Amniotic epithelial cell (primary cell): ENCODE measurements at regions not wholly inside any gene's neighbourhood (a gene's known extent, or its start where the extent isn't known, plus 50 kb on each side); places are given as distances from the start of the nearest gene placed in this dataset.
A peak's percentile ranks its signal among the peaks of the same experiment; 100 is the strongest.
"Not testable (repeated sequence)": the region's sequence is repeated elsewhere in the genome, so short reads cannot be mapped to it uniquely, and the experiment has no call there.

ENCODE experiments used
- DNase-seq: peaks from one replicate; pipeline ENCODE4 v3.0.0-alpha.2; 2010; ENCODE audit warnings: low read depth

DNA sequence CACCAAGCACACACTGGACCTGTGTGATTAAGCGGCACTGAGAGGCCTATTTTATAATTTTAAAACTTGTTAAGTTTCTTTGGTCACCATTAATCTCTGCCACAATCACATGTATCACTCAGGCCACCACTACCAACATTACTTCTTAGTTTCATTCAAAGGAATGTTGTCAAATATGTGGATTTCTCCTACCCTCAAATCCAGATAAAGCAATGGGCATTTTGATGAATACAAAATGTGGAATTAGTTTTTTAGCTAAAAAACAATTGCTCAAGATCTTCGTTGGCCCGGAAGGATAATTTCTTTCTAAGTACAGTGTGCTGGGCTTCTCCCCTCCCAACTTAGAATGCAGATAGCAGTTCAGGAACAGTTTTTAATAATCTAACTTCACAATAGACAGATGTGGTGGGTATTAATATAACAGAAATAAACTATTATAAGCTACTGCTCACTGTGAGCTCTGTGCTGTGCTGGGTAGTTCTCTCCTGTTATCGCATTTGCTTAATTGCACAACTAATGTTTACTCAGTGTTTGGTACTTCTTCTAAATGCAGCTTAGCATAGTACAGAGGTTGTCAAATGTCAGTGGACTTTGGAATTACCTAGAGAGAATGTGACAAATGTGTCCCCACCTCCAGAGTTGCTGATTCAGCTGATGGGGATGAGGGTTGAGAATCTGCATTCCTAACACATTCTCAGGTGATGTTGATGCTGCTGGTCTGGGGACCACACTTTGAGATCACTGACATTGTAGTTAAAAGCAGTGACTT lies 266.7 kb upstream of the AMIGO2 start:
- peak; percentile 47 for DNase-seq

DNA sequence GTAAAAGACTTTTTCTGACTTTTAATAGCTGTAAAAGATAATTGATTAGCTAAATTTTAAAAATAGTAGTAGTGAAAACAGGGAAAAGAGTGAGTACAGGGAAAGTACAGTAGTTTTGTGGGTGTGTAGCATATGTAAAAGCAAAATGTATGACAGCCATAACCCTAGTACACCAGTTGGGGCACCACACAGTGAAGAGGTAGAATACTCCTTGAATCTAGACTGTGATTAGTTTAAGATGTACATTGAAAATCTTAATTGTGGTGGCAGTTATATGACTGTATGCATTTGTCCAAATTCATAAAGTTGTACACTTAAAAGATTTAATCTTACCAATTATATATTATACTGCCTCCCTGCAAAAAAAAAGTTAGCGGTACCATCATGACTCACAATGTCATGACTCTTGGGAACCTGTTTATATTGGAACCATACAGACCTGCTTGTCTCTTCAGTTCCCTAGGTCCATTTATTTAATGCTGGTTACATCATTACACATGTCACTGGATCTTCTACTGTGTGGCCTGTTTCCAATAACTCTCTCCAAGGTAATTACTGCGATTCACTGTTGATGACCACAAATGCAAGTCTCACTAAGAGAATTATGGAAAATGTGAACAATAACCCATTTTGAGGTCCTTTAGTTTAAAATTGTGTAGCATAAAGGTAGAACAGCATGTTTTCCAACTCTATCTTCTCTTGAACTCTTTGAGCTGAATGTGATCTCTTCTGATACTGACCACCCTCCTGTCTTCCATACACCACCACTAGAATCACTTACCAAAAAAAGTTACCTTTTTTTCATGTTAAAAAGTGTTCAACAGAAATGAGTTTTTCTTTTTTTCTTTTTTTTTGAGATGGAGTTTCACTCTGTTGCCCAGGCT lies 264.2 kb upstream of the AMIGO2 start:
- no peak for DNase-seq

DNA sequence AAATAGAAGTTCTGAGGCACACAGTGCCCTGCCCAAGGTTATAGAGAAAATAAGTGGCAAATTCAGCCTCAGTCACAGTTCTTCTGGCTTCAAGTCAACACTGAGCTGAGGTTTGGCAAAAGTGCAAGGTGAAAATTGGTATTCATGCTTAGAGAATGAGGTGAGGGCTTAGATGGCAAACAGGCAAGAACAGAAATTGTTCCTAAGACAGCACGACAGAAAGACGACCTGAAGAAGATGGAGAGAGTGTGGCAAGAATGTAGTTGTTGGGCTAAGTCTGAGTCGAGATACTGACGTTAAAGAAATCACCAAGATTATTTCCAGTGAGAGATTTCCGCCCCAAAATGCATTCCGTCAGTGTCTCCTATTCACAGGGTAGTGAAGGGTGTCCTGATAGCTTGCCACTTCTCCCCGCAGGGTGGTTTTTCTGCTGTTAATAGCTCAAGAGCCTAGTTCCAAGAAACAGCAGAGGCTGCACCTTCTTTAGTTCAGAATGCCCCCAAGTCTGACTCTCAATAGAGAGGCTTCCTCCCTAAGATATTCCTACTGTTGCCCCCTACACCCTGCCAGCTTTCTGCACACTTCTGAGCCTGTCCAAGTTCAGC lies 260.8 kb upstream of the AMIGO2 start:
- no peak for DNase-seq

DNA sequence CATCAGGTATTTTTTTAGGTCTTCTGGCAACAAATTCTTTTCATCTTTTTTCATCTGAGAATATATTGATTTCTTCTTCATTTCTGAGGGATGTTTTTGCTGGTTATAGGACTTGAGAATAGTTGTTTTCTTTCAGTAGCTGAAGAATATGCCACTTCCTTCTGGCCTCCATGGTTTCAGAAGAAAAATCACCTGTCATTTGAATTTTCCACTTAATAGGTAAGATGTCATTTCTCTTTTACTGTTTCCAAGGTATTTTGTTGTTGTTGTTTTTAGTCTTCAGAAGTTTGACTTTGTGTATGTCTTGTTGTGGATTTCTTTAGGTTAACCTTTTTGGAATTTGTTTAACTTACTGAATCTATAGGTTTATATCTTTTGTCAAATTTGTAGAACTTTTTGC lies 257.8 kb upstream of the AMIGO2 start:
- no peak for DNase-seq

DNA sequence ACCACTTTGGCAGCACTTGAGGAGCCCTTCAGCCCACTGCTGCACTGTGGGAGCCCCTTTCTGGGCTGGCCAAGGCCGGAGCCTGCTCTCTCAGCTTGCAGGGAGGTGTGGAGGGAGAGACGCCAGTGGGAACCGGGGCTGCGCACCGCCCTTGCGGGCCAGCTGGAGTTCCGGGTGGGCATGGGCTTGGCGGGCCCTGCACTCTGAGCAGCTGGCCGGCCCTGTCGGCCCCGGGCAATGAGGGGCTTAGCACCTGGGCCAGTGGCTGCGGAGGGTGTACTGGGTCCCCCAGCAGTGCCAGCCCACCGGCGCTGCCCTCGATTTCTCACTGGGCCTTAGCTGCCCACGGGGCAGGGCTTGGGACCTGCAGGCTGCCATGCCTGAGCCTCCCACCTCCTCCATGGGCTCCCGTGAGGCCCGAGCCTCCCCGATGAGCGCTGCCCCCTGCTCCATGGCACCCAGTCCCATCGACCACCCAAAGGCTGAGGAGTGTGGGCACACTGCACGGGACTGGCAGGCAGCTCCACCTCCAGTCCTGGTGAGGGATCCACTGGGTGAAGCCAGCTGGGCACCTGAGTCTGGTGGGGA lies 253.6 kb upstream of the AMIGO2 start:
- not testable (repeated sequence) for DNase-seq

DNA sequence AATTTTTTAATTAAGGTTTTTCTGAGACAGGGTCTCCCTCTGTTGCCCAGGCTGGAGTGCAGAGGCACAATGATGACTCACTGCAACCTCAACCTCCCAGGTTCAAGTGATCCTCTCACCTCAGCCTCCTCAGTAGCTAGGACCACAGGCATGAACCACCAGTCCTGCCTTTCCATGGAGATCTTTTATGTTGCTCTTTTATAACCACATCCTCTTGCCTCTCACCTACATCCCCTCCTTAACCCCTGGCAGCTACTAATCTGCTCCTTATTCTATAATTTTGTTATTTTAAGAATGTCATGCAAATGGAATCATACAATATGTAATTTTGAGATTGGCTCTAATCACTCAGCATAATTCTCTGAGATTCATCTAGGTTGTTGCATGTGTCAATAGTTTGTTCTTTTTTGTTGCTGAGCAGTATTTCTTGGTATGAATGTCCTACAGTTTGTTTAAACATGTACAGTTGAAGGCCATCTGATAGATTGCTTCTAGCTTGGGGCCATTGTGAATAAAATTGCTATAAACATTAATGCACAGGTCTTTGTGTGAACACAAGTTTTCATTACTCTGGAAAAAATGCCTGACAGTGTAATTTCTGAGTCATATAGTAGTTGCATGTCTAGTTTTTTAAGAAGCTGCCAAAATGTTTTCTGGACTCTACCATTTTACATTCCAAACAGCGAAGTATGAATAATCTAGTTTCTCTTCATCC lies 249.2 kb upstream of the AMIGO2 start:
- DNase-seq = peak; percentile 40

DNA sequence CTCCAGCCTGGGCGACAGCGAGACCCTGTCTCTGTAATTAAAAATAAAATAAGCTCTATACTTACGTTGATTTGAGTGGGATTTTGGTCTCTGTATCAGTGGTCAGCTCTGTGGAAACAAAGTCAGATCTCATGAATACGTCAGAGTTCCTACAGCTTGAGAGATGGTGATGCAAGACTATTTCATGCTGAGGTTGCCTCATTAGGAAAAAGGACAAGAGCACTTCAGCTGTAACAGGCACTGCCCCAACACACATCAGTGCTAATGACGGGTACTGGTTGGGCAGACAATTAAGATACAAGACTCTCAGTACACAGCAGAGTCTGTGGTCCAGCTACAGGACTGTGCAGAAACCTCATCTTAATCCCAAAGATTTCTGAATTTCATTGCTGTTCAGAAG lies 246.4 kb upstream of the AMIGO2 start:
- DNase-seq = peak; percentile 61

DNA sequence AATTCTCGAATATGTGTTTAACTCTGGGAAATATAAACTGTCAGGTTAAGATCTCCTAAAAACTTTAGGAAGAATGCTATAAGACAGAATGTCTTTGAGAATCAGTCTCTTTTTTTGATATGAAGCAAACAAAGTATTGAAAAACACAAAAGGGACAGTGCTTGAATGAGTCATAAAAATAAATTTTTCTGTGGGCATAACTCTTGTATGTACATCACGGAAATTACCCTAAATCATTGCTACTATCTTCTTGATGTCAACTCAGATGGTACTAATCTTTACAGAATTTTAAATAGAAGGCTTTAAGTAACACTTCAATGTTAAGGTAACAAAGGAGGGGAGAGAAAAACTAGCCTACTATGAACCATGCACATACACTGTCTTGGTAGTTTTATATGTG lies 244.0 kb upstream of the AMIGO2 start:
- DNase-seq = peak; percentile 32

DNA sequence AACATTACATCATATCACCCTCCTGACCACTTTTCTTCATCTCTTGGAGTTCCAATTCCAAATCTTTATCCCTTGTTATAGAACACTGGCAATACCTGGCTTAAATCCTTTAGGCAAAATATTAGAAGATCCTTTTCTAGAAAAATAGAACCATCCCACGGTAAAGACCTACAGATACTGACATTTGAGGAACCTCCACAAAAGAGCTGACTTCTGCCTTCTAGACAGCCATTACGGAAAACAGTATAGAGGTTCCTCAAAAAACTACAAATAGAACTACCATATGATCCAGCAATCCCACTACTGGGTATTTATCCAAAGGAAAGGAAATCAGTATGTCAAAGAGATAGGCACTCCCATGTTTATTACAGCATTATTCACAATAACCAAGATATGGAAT lies 241.7 kb upstream of the AMIGO2 start:
- DNase-seq = no peak

DNA sequence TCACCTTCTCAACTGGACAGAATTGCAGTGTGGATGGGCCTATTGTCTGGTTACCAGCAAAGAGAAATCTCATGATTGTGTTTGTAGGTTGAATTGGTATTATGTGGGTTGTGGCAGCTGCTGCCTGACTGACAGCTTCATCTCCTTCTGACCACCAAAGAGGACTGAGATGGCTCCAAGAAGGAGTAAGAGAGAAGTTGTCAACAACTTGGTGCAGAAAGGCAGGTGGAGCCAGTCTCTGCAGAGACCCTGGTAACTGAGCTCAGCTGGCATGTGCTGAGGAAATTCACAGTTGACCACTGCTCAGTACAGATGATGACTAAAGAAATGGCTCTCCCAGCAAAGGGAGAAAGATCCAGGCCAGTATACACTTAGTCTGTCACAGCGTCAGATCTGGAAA lies 240.0 kb upstream of the AMIGO2 start:
- DNase-seq = no peak

DNA sequence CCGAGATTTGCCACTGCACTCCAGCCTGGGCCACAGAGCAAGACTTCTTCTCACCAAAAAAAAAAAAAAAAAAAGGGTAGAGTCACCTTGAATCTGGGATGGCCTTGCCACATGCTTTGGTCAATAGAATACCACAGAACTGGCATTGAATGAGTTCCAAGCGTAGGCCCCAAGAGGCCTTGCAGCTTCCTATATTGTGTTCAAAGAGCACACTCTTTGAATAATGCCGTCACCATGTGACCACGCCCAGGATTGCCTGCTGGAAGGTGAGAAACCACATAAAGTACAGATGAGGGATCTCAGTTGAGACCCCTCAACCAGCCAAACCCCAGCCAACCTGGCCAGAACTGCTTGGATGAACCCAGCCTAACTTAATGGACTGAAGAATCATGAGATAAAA lies 239.2 kb upstream of the AMIGO2 start:
- no peak for DNase-seq

DNA sequence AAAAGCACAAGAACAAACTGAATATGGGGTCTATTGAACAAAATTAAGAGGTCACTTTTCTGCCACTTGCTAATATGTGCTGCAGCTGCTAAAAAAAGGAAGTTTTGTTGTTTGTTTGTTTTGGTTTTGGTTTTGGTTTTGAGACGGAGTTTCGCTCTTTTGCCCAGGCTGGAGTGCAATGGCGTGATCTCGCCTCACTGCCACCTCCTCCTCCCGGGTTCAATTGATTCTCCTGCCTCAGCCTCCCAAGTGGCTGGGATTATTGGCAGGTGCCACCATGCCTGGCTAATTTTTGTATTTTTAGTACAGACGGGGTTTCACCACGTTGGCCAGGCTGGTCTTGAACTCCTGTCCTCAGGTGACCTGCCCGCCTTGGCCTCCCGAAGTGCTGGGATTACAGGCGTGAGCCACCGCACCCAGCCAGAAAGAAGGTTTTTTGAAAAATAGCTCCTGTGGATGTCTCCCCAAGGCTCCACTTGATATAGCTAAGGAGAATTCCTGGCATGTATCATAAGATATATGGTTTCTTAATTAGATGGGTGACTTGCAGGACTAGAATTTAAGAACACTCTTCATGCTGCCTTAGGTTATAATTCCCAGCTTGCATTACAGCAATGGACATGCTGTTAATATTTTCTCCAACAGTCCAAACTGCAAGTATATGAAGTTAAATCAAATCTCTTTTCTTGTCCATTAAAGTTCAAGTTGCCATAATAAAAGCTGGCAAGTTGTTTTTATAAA lies 237.6 kb upstream of the AMIGO2 start:
- DNase-seq = no peak

DNA sequence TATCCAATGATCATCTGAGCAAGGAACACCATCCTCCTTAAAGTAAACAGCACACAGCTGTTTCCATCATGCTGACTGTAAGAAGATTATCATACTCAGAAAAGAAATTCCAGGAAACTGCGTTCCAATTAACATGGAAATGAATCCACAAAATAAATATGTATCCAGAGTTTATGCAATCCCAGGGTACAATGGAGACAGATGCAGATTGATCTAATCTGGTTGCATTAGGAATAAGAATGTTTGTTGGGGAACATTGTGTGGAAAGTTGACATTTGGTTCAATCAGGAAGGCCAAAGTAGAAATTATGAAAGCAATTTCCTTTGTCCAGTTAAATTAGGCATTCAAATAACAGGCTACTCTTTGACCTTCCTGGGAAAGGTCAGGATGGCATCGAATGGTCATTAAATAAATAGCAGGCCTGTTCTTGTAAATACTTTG lies 236.9 kb upstream of the AMIGO2 start:
- no peak for DNase-seq

DNA sequence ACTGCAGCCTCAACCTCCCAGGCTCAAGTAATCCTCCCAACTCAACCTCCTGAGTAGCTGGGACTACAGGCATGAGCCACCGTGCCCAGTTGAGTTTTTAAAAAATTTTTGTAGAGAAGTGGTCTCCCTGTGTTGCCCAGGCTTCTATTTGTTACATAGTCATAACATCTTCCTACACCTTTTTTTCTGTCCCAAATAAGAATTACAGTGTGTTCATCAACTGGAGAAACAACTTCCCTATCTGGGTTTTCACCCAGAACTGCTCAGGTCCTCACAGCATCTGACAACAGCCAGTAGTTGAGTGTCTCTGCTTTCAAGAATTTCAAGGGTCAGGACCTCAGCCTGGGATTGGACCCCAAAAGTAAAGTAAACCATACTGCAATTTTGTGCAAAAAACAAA lies 235.2 kb upstream of the AMIGO2 start:
- DNase-seq = no peak

DNA sequence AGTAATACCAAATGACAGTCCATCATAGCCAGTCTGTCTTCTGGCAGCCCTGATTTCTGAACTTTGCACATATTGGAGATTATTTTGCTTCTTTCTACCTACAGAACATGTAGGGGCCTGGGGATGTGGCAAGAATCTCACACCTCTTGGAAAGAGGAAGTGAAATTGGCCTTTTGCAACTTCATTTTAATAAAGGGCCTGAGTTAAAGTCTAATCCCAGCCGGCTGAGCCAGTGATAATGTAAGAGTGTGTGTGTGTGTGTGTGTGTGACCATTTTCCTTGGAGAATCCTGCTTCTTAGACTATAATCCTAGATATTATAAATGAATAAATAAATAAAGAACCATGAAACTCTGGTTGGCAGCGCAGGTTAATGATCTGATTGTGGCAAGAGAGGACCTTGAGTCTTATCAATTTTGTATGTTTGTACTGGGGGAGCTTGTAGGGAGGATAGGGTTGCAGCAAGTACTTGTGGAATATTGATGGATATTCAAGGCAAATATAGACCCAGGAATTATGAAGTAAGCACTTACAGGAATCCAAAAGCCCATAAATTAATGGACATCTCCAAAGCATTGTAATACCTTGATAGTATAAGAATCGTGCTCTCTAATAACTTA lies 233.2 kb upstream of the AMIGO2 start:
- no peak for DNase-seq

DNA sequence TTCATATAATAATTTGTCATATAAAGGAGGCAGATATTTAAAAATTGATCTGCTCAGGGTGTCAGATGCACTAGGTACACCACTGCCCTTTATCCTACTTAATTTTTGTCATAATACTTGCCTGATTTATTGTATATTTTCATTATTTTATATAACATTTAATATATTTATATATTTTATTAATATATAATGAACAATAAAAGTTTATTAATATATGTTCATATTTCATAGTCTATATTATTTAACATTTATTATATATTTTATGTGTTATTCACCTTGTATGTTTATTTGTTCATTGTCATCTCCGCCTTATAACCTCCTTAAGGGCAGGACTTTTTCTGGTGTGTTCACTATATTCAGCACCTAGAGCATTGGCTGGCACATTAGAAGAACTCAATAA lies 232.4 kb upstream of the AMIGO2 start:
- DNase-seq = no peak

DNA sequence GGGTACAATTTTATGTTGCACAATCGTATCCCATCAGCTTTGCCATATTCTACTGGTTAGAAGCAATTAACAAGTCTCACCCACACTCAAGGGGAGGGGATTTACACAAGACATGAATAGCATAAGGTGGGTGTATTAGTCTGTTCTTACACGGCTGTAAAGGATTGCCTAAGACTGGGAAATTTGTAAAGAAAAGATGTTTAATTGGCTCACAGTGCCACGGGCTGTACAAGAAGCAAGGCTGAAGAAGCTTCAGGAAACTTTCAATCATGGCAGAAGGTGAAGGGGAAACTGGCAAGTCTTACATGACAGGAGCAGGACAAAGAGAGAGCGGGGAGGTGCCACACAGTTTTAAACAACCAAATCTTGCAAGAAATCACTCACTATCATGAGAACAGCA lies 231.8 kb upstream of the AMIGO2 start:
- DNase-seq = no peak

DNA sequence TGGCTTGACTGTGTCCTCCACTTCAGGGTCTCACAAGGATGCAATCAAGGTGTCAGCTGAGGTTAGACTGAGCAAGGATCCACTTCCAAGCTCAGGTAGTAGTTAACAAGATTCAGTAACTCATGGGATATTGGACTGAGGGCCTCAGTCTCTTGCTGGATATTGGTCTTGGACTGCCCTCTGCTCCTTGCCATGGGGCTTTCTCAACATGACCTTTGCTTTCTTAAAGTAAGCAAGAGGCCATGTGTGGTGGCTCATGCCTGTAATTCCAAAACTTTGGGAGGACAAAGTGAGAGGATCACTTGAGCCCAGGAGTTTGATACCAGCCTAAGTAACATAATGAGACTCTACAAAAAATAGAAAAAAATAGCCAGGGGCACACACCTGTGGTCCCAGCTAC lies 231.3 kb upstream of the AMIGO2 start:
- DNase-seq = no peak

DNA sequence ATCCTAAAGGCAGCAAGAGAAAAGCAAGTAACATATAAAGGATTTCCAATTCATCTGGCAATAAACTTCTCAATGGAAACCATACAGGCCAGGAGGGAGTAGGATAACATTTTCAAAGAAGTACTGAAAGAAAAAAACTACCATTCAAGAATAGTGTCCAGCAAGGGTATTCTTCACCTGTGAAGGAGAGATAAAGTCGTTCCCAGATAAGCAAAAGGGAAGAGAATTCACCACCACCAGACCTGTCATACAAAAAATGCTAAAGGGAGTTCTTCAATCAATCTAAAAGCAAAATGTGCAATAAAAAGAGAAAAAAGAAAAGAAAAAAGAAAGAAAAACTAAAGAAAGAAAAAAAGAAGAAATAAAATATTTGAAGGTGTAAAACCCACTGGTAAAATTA lies 228.9 kb upstream of the AMIGO2 start:
- no peak for DNase-seq

DNA sequence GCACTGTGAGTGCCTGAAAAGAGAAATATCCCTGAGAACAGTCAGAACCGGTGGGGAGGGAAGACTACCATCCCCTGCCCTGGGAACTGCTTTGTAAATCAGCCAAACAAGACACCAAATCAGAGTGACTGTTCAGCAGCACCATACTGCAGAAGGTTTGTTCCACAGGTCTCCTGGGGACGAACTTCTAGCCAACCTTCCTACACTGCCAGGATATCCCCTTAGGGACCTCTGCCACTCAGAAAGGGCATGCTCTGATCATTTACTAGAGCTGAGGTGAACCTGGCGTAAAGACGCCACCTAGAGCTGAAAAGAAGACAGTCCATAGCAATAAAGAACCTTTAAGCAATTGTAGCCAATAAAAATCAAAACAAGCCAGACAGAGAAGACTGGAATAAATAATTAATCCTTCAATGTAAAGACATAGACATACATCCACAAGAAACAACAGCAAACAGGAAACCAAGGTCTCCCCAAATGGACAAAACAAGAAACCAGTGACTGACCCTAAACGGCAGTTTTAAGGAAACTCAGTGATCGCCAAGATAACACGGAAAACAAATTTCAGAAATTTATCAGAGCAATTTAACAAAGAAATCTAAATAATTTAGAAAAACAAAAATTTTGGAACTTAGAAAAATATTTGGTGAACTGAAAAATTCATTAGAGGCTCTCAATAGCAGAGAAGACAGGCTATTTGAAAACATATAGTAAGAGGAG lies 228.1 kb upstream of the AMIGO2 start:
- peak; percentile 70 for DNase-seq
